Retinal pigment epithelial cell (primary cell): ENCODE measurements at regions not wholly inside any gene's neighbourhood (a gene's known extent, or its start where the extent isn't known, plus 50 kb on each side); places are given as distances from the start of the nearest gene placed in this dataset.
"Not testable (repeated sequence)": the region's sequence is repeated elsewhere in the genome, so short reads cannot be mapped to it uniquely, and the experiment has no call there.

Experiments
- DNase-seq: peaks from one replicate; pipeline ENCODE4 v3.0.0-alpha.2; 2010; ENCODE audit warnings: low read depth
- H3K4me3 ChIP-seq: 2 replicates; pipeline ENCODE4 v1.5.1; 2011; ENCODE audit warnings: mild to moderate bottlenecking, low read length, control low read depth, moderate library complexity
- TF ChIP-seq, protein P1 (sequence below): conservative IDR thresholded peaks from 2 replicates; pipeline ENCODE4 v1.5.1; 2011; ENCODE audit warnings: low read depth, low read length, control low read depth, inconsistent platforms

DNA sequence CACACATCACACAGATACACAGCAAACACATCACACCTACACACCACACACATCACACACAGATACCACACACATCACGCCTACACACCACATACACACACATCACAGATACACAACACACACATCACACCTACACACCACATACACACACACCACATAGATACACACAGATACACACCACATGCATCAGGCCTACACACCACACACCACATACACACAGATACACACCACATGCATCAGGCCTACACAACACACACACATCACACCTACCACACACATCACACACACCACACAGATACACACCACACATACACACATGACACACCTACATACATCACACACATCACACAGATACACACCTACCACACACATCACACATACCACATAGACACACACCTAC, 158.8 kb downstream of the NDUFA10 start:
- DNase-seq = no peak
- TF ChIP-seq, protein P1, sequence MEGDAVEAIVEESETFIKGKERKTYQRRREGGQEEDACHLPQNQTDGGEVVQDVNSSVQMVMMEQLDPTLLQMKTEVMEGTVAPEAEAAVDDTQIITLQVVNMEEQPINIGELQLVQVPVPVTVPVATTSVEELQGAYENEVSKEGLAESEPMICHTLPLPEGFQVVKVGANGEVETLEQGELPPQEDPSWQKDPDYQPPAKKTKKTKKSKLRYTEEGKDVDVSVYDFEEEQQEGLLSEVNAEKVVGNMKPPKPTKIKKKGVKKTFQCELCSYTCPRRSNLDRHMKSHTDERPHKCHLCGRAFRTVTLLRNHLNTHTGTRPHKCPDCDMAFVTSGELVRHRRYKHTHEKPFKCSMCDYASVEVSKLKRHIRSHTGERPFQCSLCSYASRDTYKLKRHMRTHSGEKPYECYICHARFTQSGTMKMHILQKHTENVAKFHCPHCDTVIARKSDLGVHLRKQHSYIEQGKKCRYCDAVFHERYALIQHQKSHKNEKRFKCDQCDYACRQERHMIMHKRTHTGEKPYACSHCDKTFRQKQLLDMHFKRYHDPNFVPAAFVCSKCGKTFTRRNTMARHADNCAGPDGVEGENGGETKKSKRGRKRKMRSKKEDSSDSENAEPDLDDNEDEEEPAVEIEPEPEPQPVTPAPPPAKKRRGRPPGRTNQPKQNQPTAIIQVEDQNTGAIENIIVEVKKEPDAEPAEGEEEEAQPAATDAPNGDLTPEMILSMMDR = no peak
- H3K4me3 ChIP-seq = no peak overlapping the region

GRCh38 chr2:239865856-239866255, 159.3 kb downstream of the NDUFA10 start:
- not testable (repeated sequence) for H3K4me3 ChIP-seq, DNase-seq

- DNase-seq = no peak
- no peak overlapping the region for H3K4me3 ChIP-seq
- TF ChIP-seq, protein P1 = no peak
Measured at GRCh38 chr2:239865059-239865639, 160.0 kb downstream of the NDUFA10 start.

DNA sequence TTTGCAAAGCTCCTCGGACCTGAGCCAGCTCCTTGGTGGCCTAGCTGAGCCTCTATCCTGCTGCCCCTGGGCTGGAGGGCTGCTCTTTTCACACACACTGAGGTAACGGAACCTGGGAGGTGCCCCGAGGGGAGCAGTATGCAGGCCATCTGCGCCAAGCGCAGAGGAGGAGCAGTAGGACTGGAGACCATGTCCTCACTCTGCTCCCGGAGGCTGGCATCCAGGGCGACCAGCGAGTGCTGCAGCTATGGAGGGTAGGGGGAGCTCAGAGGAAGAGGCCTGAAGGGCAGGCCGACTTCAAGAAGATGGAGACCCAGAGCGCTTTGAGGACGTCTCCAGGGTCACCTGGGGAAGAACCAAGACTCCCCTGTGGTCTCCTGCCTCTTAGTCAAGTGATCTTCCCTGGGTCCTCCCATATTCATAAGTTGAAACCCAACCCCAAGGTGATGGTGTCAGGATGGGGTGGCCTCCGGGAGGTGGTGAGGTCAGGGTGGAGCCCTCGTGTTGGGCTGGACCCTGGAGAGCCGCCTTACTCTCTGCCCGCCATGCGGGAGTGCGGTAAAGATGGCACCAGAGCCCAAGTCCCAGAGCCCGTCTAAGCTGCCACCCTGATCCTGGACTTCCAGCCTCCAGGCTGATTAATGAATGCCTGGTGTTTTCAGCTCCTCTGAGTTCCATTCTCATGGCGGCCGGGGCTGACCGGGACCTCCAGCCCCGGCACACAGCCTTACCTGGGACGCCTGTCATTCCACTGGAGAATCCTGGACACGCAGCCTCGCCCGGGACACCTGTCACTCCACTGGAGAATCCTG, 160.7 kb downstream of the NDUFA10 start:
- no peak for DNase-seq
- TF ChIP-seq, protein P1 = no peak

DNA sequence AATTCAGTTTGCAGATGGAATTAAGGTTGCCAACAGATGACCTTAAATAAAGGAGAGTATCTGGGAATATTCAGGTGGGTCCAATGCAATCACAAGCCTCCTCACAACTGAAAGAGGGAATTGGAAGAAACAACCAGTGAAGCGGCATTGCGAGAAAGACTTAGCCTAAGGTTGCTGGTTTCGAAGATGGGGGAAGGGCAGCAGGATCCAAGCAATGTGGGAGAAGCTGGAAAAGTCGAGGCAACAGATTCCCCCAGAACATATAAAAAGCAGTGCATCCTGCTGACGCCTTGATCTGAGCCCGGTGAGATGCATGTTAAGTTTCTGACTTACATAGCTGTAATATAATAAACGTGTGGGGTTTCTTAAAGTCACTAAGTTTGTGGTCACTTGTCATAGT, 162.5 kb downstream of the NDUFA10 start:
- no peak overlapping the region for H3K4me3 ChIP-seq
- no peak for DNase-seq
- TF ChIP-seq, protein P1 = no peak

More for the DNA sequence above, 160.7 kb downstream of the NDUFA10 start:
- H3K4me3 ChIP-seq = no peak overlapping the region

- no peak for DNase-seq
- TF ChIP-seq, protein P1 = no peak
- no peak overlapping the region for H3K4me3 ChIP-seq
Measured at GRCh38 chr2:239858179-239858578, 167.0 kb downstream of the NDUFA10 start.

DNA sequence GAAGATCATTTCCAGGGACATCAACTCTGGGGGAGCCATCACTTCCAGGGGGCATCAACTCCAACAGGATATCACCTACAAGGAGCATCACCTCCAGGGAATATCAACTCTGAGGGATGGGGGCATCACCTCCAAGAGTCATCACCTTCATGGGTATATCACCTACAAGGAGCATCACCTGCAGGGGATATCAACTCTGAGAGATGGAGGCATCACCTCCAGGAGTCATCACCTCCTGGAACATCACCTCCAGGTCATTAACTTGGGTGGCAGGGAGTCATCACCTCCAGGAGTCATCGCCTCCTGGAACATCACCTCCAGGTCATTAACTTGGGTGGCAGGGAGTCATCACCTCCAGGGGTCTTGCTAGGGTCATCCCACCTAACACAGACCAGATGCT, 167.6 kb downstream of the NDUFA10 start:
- no peak overlapping the region for H3K4me3 ChIP-seq
- TF ChIP-seq, protein P1 = no peak
- no peak for DNase-seq
